A204.1 (cell line): ENCODE measurements at regions not wholly inside any gene's neighbourhood (a gene's known extent, or its start where the extent isn't known, plus 50 kb on each side); places are given as distances from the start of the nearest gene placed in this dataset.
"Not testable (repeated sequence)": the region's sequence is repeated elsewhere in the genome, so short reads cannot be mapped to it uniquely, and the experiment has no call there.

Experiments used
- FAIRE-seq: peaks from 2 replicates; lab custom pipeline; 2012; peaks lifted over from hg19 to GRCh38; lab: Jason Lieb, UNC

DNA sequence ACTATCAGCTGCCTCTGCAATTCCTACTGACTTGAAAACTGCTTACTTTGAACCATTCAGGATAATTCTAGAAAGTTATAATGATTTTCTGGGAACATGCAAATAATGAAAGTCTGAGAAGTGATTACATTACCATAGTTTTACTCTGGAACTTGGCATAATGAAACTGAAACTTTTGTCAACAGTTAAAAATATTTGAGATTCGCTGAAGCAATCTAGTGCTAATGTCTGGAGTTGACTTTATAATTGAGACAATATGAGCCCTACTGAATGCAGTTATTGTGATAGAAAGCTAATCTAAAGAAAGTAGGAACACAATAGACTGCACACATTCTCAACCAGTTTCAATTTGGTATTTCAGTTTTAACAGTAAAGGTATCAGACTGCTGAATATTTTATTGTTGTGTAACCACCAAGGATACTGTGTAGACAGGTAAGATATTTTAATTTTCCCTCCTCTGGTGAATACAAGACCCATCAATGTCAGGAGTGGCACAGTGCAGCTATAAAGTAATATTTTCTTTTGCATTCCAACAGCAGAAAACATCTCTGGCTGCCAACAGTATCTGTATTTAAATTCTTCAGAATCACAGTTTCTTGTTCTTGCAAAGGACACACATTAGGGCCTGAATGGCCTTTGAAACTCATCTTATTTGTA, 483.5 kb downstream of the ATP23 start:
- FAIRE-seq: no peak

DNA sequence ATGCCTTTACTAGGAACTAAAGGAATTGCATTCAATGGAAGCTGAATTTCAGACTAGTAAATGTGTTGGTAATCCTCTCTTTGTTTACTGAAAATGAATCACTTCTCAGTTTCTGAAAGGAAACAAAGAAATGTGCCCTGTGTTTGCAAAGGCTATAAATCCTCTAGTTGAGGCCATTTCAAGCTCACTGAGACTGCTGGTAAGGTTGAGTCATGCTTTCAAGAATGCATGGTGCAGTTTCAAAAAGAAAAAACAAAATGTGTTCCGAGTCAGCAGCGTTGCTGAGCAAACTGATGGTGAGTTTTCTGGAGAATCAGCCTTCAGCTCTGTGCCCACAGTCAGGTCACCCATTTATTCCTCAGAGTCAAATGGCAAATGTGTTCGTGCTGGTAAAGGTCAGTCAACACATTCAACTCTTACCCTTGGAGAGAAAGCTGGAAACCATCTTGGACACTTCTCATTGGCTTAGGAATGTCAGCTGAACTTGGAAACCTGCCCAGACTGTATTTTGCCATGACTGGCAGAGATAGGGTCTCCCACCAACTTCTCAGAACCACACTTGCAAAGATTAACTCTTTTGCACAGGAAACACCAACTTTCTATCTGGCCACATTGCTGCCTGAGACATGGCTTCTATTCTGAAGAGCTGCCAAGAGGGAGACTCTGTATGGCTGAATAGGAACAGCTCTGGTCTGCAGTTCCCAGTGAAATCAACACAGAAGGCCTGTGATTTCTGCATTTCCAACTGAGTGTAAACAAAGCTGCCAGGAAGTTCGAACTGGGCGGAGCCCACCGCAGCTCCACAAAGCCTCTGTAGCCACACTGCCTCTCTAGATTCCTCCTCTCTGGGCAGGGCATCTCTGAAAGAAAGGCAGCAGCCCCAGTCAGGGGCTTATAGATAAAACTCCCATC, 484.4 kb downstream of the ATP23 start:
- no peak for FAIRE-seq

DNA sequence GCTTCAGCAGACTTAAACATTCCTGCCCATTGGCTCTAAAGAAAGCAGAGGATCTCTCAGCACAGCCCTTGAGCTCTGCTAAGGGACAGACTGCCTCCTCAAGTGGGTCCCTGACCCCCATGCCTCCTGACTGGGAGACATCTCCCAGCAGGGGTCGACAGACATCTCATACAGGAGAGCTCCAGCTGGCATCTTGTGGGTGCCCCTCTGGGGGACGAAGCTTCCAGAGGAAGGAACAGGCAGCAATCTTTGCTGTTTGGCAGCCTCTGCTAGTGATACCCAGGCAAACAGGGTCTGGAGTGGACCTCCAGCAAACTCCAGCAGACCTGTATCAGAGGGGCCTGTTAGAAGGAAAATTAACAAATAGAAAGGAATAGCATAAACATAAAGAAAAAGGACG, 485.1 kb downstream of the ATP23 start:
- not testable (repeated sequence) for FAIRE-seq

- no peak for FAIRE-seq
These were observed 486.3 kb downstream of the LRIG3 start for GRCh38 chr12:58433959-58434358.

DNA sequence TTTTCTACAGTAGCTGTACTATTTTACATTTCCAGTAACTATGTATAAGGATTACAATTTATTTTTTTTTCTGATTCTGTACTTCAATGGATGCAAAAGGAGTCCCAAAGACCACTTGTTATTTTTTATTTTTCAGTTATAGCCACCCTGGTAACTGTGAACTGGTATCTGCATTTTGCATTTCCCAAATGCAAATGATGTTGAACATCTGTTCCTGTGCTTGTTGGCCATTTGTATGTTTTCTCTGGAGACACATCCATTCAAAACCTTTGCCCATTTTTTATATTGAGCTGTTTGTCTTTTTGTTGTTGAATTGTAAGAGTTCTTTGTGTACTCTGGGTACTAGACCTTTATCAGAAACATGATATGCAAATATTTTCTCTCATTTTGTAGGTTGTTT, 485.6 kb downstream of the LRIG3 start:
- FAIRE-seq: no peak

DNA sequence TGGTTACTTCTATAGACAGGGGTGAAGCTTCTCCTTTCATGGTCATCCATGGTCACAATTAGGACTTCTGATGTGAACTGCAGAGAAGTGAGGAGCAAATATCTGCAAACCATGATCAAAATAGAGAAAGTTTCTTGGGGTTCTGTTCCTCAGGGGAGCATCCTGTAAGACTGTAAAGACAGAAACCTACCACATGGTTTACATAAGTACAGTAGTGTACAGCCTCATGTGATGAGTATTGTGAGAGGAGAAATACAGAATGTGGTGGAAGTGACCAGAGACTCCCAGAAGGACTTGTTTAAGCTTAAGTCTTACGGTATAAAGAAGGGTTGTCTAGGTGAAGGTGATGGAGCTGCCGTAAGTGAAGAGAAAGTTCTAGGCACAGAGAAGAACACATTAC, 484.7 kb downstream of the LRIG3 start:
- FAIRE-seq: no peak

GRCh38 chr12:58441483-58441882, 478.8 kb downstream of the LRIG3 start:
- no peak for FAIRE-seq

- no peak for FAIRE-seq
These were observed 476.9 kb downstream of the LRIG3 start for GRCh38 chr12:58443273-58443980.

DNA sequence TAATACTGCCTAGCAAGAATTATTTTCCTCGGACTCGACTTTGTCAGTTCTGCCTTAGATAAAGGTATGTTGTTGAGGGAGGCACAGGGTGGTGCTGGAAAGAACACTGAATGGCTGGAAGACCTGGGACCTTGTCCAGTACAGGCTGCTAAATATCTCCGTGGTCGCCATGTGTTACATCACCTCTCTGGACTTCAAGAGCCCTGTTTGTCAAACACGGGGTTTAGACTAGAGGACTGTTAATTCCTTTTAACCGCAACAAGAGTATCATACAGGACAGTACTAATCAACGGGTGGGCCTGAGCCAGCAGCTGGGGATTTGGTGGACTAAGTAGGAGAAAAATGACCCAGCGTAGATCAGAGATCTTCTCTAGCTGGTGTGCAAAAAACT, 476.3 kb downstream of the LRIG3 start:
- FAIRE-seq: no peak

DNA sequence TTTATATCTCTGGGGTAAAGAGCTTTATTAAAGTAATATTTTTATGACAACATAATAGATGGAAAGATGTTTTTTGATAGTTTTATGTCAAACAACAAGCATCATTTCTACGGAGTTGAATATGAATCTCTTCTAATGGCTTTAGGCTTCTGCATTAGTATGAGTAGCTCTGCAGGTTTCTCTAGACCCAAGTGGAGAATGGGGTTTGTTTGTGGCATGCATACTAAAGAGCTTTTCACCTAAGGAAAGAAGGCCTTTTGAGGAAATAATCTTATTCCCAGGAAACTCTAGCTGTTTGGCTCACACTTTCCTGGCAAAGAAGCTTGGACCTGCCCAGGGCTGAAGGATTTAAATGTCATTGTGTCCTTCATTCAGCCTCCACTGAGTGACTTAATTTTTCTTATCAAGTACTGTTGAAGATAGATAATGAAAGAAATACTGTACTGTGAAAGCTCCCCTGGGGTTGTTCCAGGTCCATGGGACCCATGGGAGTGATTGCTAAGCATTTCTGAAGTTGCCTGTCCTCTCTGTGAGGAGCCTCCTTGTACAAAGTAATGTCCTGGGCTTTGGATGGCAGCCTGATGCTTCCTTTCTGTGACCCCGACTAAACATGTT, 469.3 kb downstream of the LRIG3 start:
- FAIRE-seq: no peak

DNA sequence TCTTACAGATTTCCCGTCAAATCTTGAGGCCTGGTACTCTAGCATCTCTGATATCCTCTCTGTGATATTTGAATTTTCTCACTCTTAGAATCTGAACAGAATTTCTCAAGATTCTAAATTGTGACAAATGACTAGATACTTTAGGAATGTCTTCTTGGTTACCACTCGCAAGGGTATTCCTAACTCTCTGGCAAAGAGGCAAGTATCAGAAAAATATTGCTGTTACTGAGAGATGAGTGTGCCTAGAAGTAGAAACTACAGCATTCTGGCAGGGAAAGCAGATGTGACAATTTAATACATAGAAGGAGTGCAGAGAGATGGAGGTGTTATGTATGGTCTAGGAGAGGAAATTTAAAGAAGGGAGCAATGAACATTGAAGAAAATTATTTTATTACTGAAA, 467.8 kb downstream of the LRIG3 start:
- no peak for FAIRE-seq

DNA sequence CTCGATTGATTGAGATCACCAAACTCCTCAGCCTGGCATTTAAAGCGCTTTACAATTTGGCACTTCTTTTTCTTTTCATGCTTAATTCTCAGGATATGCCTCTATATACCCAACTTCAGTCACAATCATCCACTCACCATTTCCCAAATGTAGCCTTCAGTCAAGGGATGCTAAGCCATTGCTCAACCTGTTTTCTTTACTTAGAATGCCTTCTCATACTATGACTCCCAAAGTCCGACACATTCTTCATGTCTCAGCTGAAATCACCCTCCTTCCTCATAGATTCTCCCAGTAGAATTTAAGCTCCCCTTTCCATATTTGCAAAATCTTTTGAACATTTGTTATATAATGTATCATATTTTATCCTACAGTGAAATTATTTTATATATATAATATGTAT, 467.0 kb downstream of the LRIG3 start:
- FAIRE-seq: no peak

DNA sequence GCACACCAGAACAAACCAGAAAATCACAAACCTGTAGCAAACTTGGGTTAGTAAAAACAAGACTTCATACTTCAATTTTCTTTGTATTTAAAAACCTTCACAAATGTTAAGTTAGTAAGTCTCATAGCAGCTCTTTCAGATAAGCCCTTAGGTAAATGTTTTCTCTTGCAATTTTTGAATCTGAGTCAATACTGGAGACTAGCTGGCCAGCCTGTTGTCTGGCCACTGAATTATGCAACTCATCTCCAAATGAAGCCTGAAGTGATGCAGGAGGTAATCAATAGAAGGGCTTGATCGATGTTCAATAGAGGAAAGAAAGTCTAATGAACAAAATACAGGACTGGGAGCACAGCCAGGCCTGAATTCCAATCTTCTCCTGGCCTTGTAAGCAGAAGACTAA, 465.2 kb downstream of the LRIG3 start:
- no peak for FAIRE-seq

DNA sequence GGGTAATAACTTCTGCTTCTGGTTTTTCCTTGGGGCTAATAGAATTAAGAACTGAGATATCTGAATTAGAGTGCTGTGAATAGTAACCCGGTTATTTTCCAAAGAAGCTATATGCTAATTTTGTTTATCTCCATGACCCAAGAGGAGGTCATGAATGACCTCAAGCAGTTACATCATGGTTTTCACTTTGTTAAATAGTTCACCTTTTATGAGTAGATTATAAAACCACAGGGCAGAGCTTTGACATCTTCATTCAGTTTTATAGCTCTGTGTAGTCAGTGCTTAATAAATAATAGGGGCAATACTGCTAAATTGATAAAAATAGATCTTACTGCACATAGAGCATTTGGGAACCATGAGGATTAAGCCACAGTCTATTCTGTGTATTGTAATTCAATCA, 462.2 kb downstream of the LRIG3 start:
- FAIRE-seq: no peak

DNA sequence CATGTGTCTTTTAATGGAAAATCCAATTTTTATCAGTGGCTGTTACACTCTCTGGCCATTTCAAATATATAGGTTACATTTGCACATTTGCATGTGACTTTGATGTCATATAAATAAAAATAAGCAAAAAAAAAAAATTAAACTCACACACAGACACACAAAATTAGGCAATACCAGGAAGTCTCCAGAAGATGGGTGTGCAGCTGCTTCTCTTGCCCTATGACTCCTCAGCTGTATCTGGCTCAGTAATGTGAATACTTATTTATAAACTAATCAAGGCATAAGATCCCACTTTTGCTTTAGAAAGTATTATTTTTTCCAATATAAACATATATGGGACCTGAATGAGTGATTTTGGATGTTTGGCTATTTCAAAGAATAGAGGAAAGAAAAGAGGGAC, 461.1 kb downstream of the LRIG3 start:
- no peak for FAIRE-seq

DNA sequence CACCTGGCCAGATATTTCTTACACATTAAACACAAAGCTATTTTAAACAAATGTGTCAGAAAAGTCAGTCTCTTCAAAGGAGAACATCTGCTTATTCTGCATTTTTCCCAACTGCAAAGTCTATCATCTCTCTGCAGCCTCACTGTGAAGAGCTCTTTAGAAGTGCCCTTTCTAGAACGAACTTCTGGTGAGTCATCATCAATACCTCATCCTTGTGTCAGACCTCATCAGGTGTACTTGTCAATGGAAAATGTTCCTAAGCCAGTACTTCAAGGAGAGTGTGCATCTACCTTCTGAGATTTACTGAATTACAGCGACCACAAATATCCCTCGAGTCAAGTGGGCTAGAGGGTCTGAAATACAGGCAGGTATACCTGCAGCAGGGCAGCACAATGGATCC, 457.3 kb downstream of the LRIG3 start:
- FAIRE-seq: no peak

DNA sequence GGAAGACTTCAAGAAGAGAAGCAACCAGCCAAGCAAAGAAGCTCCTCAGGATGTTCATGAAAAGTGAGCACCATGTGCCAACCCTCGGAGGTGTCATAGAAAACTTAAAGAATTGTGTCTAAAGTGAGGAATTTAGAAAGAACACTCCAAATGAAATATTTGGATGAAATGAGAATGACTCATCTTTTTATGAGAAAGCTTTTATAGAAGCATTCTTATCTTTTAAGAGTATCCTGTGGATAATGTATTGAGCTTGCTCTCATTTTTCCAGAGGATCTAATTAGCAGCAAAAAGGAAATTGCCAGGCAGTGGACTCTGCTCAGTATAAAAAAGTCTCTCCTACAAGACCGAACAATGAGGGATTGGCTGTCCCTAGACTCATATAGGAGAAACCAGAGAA, 454.9 kb downstream of the LRIG3 start:
- no peak for FAIRE-seq

DNA sequence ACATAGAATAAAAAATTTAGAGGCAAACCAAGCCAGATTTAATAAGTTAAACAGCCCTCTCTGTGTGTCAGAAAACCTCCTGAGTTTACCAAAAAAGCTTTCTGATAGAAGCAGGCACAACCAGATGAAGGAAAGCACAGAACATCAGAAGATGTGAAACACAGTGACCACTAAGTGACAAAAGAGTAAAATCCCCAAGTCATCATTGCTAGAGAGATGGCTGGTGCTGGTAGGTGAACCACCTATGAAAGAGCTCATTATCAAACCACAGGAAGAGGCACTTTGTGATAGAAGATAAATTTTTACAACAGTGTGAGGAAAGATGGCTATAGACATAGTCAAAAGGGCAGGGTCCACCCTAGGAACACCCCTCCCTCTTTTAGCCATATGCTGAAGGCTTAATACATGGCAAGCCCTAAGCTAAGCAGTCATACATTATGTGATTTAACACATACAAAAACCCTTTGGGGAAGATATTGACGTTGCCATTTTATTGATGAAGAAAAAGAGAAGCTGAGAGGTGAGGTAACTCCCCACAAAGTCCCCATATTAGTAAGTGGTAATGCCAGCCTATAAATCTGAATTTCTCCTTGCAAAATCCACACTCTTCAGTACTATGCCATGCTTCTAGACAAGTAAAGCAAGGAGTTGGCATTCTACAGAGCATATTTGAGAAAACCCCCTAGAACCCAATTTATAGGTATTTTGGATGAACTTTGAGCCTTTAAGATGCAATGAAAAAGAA, 449.9 kb downstream of the LRIG3 start:
- FAIRE-seq: no peak

GRCh38 chr12:58479401-58479800, 440.9 kb downstream of the LRIG3 start:
- FAIRE-seq: no peak

GRCh38 chr12:58481811-58482210, 438.5 kb downstream of the LRIG3 start:
- FAIRE-seq: no peak

DNA sequence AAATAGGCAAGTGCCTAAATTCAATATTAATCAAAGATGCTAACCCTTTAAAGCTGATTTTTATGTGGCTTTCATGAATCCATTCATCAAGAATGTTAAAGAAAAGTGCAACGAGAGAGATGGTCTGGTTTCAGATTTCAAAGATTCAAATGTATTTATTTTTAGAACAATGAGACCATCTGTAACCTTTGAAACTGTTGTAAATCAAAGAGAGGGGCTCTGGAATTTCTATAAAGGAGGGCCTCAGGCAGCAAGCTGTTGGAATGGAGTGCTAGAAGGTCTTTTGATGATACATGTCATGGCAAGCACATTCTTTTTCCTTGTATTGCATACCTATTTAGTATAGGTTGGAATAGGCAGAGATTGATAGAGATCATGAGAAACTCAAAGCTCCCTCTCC, 433.0 kb downstream of the LRIG3 start:
- no peak for FAIRE-seq

DNA sequence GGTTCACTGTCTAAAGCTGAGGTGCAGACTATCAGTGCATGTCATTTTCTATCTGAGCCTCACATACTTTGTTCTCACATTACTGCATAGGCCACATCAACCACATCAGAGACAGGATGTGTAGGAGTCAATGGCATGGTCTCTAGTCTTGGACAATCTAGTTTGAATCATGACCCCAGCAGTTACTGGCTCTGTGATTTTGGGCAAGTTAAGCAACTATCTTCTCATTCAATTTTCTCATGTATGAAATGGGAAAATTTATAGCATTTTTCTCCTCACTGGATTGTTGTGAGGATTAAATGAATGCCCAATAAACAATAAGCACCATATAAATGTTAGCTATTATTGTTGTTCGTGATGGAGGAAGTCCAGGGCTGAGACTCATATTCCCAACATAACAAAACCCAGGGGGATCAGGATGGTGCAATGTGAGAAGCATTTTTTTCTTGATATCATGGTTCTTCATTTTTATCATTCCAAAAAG, 432.6 kb downstream of the LRIG3 start:
- no peak for FAIRE-seq
